ENCODE measurements at regions not wholly inside any gene's neighbourhood (a gene's known extent, or its start where the extent isn't known, plus 50 kb on each side); places are given as distances from the start of the nearest gene placed in this dataset.
A peak's percentile ranks its signal among the peaks of the same experiment; 100 is the strongest.

- no TSS peak for BruUV-seq (replicated peaks)
- no peak for TF ChIP-seq ZBTB38 (CRISPR knock-in tag; IDR thresholded peaks at IDR 0.05)
- peak; percentile 29; the same call in 1 of the 2 replicates for TF ChIP-seq BCL6 (CRISPR knock-in tag; IDR thresholded peaks at IDR 0.05)
- TF ChIP-seq, protein P1, sequence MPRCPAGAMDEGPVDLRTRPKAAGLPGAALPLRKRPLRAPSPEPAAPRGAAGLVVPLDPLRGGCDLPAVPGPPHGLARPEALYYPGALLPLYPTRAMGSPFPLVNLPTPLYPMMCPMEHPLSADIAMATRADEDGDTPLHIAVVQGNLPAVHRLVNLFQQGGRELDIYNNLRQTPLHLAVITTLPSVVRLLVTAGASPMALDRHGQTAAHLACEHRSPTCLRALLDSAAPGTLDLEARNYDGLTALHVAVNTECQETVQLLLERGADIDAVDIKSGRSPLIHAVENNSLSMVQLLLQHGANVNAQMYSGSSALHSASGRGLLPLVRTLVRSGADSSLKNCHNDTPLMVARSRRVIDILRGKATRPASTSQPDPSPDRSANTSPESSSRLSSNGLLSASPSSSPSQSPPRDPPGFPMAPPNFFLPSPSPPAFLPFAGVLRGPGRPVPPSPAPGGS (CRISPR knock-in tag; IDR thresholded peaks at IDR 0.05), result no peak
- TF ChIP-seq NR0B2 (CRISPR knock-in tag; IDR thresholded peaks at IDR 0.05), result no peak
- peak; percentile 40; the same call in 1 of the 2 replicates for TF ChIP-seq ZNF652 (CRISPR knock-in tag; IDR thresholded peaks at IDR 0.05; ENCODE audit: borderline replicate concordance, low read depth)
- no peak for TF ChIP-seq ZNF678 (CRISPR knock-in tag; IDR thresholded peaks at IDR 0.05)
- no peak for TF ChIP-seq MXD4 (CRISPR knock-in tag; IDR thresholded peaks at IDR 0.05)
- TF ChIP-seq, protein P2, sequence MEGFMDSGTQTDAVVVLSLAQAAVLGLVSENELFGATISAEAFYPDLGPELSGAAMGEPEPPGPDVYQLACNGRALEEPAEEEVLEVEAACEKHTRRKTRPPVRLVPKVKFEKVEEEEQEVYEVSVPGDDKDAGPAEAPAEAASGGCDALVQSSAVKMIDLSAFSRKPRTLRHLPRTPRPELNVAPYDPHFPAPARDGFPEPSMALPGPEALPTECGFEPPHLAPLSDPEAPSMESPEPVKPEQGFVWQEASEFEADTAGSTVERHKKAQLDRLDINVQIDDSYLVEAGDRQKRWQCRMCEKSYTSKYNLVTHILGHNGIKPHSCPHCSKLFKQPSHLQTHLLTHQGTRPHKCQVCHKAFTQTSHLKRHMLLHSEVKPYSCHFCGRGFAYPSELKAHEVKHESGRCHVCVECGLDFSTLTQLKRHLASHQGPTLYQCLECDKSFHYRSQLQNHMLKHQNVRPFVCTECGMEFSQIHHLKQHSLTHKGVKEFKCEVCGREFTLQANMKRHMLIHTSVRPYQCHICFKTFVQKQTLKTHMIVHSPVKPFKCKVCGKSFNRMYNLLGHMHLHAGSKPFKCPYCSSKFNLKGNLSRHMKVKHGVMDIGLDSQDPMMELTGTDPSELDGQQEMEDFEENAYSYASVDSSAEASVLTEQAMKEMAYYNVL (CRISPR knock-in tag; IDR thresholded peaks at IDR 0.05; ENCODE audit: borderline replicate concordance), result no peak
- H3K27me3 ChIP-seq (ENCODE audit: control insufficient read depth in 1 of 2, insufficient read depth in 2 of 2, low read length in 2 of 2), result no peaks in the 10 kb centered on the region
- H3K36me3 ChIP-seq (replicated peaks in 1 of 2; ENCODE audit: control insufficient read depth in 1 of 2, insufficient read depth in 2 of 2, low read length in 2 of 2), result no peaks in the 10 kb centered on the region
- no peak overlapping the region for H3K9ac ChIP-seq (ENCODE audit: insufficient read depth, low read depth, low read length)
- no peak for FAIRE-seq
- no peaks in the 10 kb centered on the region for H4K20me1 ChIP-seq (ENCODE audit: insufficient read depth, low read length)
- H3K27ac ChIP-seq (ENCODE audit: extremely low read length, insufficient read depth, low read length), result no peak overlapping the region
- ATAC-seq, result no peak
- WGBS (ENCODE audit: low lambda C conversion rate), result 14% methylated on average over 2 of the region's 2 CpGs
- H2AFZ ChIP-seq (ENCODE audit: low read length), result no peak overlapping the region
- no peaks in the 10 kb centered on the region for H3K79me2 ChIP-seq (ENCODE audit: insufficient read depth, low read length)
- intact Hi-C loops (cut with micrococcal nuclease; ENCODE audit: unreplicated experiment) (loop anchor here (10.0 kb wide), 1 partner anchor 260 kb away; no protein-coding TSS in a partner anchor), in situ Hi-C loops (cut with HindIII; ENCODE audit: extremely low pct_ligation_motif_present, low pct_unique_long_range_greater_than_20kb) (no loop called here)
- no peak overlapping the region for H3K4me3 ChIP-seq (replicated peaks in 1 of 3; ENCODE audit: insufficient read depth in 1 of 3, low read depth in 2 of 3, low read length in 3 of 3)
- no peak for DNase-seq (ENCODE audit: low spot score)
- H3K4me1 ChIP-seq (ENCODE audit: insufficient read depth, low read length), result peaks cover 6% of the 10 kb centered on the region; the same call in 1 of the 2 replicates
- H3K9me3 ChIP-seq (ENCODE audit: low read length), result no peaks in the 10 kb centered on the region
- POLR2A ChIA-PET, result no interaction called here
- CTCF ChIA-PET (ENCODE audit: low intra/inter-chr PET ratio, low total read pairs), result no interaction called here
- no peak overlapping the region for H3K4me2 ChIP-seq (ENCODE audit: low read depth, low read length)
Measured at GRCh38 chr7:91374321-91374989, 110.2 kb downstream of the FZD1 start.

Data from HepG2 (cell line).